ENCODE measurements at regions not wholly inside any gene's neighbourhood (a gene's known extent, or its start where the extent isn't known, plus 50 kb on each side); places are given as distances from the start of the nearest gene placed in this dataset.

DNA sequence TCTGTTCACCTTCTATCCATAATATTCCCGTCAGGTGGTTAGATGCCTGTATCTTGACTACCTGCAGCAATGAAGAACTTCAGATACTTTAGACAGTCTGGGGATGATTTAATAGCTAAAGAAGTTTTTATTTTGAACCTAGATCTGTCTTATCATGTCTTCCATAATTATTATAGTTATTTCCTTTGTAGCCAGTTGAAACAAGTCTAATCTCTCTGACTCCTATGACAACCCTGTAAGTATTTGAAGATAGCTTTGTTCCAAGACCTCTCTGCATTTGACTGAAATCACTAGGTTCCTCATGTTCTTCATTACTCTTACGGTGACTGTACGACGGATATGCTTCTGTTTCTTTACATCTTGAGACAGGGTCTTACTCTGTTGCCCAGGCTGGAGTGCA, 316.6 kb upstream of the BMP2 start:
- DNase-seq (ENCODE audit: low read depth in 1 of 2, low spot score in 1 of 2) = no peak
- Histone ChIP-seq H3K4me3 (no peak overlapping the region), H3K4me2 (no peak overlapping the region), H3K9me3 (no peaks in the 10 kb centered on the region; the same call in 2 of the 3 replicates), H3K27ac (no peak overlapping the region), H3K4me1 (no peaks in the 10 kb centered on the region)
- WGBS (ENCODE audit: missing lambda C conversion rate) = 21% methylated on average over 4 of the region's 4 CpGs
- TF ChIP-seq CHD2 (IDR thresholded peaks at IDR 0.05; ENCODE audit: low read length, partially characterized antibody) (no peak), EHF (CRISPR knock-in tag; IDR thresholded peaks at IDR 0.05) (no peak), MAFK (IDR thresholded peaks at IDR 0.05; ENCODE audit: partially characterized antibody) (no peak), EP300 (IDR thresholded peaks at IDR 0.05) (no peak), NR3C1 (IDR thresholded peaks at IDR 0.05) (no peak), RNF2 (IDR thresholded peaks at IDR 0.05; ENCODE audit: borderline replicate concordance, low read depth) (no peak), ZSCAN20 (CRISPR knock-in tag; IDR thresholded peaks at IDR 0.05) (no peak), MAZ (IDR thresholded peaks at IDR 0.05; ENCODE audit: borderline replicate concordance, low read depth, low read length) (no peak), JUN (IDR thresholded peaks at IDR 0.05) (no peak), CBX8 (IDR thresholded peaks at IDR 0.05) (no peak), MYC (IDR thresholded peaks at IDR 0.05; ENCODE audit: borderline replicate concordance, low read length) (no peak), CHD4 (IDR thresholded peaks at IDR 0.05; ENCODE audit: borderline replicate concordance) (no peak), SMC3 (IDR thresholded peaks at IDR 0.05) (no peak), RFX5 (IDR thresholded peaks at IDR 0.05) (no peak), FOSL2 (IDR thresholded peaks at IDR 0.05) (no peak), FOSL2 (CRISPR knock-in tag; IDR thresholded peaks at IDR 0.05) (no peak)
- TF ChIP-seq, protein P1, sequence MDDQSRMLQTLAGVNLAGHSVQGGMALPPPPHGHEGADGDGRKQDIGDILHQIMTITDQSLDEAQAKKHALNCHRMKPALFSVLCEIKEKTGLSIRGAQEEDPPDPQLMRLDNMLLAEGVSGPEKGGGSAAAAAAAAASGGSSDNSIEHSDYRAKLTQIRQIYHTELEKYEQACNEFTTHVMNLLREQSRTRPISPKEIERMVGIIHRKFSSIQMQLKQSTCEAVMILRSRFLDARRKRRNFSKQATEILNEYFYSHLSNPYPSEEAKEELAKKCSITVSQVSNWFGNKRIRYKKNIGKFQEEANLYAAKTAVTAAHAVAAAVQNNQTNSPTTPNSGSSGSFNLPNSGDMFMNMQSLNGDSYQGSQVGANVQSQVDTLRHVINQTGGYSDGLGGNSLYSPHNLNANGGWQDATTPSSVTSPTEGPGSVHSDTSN (IDR thresholded peaks at IDR 0.05) = no peak
- TF ChIP-seq, protein P2, sequence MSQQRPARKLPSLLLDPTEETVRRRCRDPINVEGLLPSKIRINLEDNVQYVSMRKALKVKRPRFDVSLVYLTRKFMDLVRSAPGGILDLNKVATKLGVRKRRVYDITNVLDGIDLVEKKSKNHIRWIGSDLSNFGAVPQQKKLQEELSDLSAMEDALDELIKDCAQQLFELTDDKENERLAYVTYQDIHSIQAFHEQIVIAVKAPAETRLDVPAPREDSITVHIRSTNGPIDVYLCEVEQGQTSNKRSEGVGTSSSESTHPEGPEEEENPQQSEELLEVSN (IDR thresholded peaks at IDR 0.05; ENCODE audit: borderline replicate concordance, low read depth) = no peak
- TF ChIP-seq, protein P3, sequence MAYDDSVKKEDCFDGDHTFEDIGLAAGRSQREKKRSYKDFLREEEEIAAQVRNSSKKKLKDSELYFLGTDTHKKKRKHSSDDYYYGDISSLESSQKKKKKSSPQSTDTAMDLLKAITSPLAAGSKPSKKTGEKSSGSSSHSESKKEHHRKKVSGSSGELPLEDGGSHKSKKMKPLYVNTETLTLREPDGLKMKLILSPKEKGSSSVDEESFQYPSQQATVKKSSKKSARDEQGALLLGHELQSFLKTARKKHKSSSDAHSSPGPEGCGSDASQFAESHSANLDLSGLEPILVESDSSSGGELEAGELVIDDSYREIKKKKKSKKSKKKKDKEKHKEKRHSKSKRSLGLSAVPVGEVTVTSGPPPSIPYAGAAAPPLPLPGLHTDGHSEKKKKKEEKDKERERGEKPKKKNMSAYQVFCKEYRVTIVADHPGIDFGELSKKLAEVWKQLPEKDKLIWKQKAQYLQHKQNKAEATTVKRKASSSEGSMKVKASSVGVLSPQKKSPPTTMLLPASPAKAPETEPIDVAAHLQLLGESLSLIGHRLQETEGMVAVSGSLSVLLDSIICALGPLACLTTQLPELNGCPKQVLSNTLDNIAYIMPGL (CRISPR knock-in tag; IDR thresholded peaks at IDR 0.05; ENCODE audit: borderline replicate concordance) = no peak
- FAIRE-seq = no peak
- POLR2A ChIA-PET = no interaction called here
- ATAC-seq = no peak
- CTCF ChIA-PET = no interaction called here

DNA sequence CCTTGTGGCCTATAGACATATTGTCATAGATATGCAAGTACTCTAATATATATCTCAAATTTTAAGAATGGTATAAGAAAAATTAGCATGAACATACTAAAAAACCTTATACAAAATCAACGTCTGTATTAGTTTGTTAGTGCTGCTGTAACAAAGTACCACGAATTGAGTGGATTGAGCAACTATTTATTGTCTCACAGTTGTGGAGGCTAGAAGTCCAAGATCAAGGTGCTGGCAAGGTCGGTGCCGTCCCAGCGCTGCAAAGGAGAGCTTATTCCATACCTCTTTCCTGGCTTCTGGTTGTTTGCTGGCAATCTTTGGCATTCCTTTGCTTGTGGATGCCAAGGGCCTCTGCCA, 317.6 kb upstream of the FERMT1 start:
- ChIA-PET POLR2A (no interaction called here), CTCF (interaction anchor here (0.6 kb wide), 2 partner anchors 100 to 152 kb away, joined by 3 read pairs; no protein-coding TSS in a partner anchor)
- Histone ChIP-seq H3K27ac (no peak overlapping the region), H3K4me3 (no peak overlapping the region), H3K4me1 (no peaks in the 10 kb centered on the region), H3K9me3 (no peaks in the 10 kb centered on the region), H3K4me2 (no peak overlapping the region)
- no peak for DNase-seq (ENCODE audit: low read depth in 1 of 2, low spot score in 1 of 2)
- TF ChIP-seq MYC (IDR thresholded peaks at IDR 0.05; ENCODE audit: borderline replicate concordance, low read length) = no peak
- TF ChIP-seq, protein P4, sequence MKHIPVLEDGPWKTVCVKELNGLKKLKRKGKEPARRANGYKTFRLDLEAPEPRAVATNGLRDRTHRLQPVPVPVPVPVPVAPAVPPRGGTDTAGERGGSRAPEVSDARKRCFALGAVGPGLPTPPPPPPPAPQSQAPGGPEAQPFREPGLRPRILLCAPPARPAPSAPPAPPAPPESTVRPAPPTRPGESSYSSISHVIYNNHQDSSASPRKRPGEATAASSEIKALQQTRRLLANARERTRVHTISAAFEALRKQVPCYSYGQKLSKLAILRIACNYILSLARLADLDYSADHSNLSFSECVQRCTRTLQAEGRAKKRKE (CRISPR knock-in tag; IDR thresholded peaks at IDR 0.05; ENCODE audit: low read depth) = no peak
- no peak for TF ChIP-seq PHF8 (IDR thresholded peaks at IDR 0.05; ENCODE audit: borderline replicate concordance, low read depth)
- no peak for TF ChIP-seq TP53 (CRISPR knock-in tag; IDR thresholded peaks at IDR 0.05)
- TF ChIP-seq, protein P1 (IDR thresholded peaks at IDR 0.05) = no peak
- TF ChIP-seq JUN (IDR thresholded peaks at IDR 0.05) = no peak
- TF ChIP-seq MAFK (IDR thresholded peaks at IDR 0.05; ENCODE audit: partially characterized antibody) = no peak
- no peak for TF ChIP-seq RCOR1 (IDR thresholded peaks at IDR 0.05; ENCODE audit: low read depth, low read length)
- FAIRE-seq = no peak
- ATAC-seq = no peak
- WGBS (ENCODE audit: missing lambda C conversion rate) = 5% methylated on average over 5 of the region's 5 CpGs

All from A549 (cell line).